ENCODE measurements at regions not wholly inside any gene's neighbourhood (a gene's known extent, or its start where the extent isn't known, plus 50 kb on each side); places are given as distances from the start of the nearest gene placed in this dataset.

DNA sequence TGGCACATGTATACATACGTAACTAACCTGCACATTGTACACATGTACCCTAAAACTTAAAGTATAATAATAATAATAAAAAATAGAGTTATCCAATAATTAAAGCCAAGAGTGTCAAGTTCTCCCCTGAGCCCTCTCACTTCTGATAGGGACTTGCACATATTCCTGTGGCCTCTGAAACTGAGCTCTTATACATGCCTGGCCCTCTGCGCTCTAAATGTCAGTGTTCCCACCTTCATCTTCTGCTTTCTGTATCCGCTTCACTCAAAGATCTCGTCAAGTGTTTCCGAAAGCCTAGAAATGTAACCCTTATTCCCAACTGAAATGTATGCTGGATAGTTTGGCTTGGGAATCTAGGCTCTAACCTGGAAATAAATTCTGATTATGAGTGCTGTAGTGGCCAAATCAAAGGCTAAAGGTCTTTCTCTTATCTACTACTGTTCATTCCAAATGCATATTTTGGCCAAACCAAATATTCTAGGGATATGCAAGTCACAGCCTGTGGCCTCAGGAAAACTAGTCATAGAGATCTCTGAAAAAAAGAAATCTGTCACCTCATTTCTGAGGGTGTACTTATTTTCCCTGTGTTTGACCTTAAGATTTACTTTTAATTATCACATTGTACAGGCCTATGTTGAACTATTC lies 99.5 kb upstream of the LYPLAL1 start:
- no peaks in the 10 kb centered on the region for H3K36me3 ChIP-seq (replicated peaks in 1 of 2; ENCODE audit: control insufficient read depth in 1 of 2, insufficient read depth in 2 of 2, low read length in 2 of 2)
- no peak overlapping the region for H3K27ac ChIP-seq (ENCODE audit: extremely low read length, insufficient read depth, low read length)
- ChIA-PET CTCF (ENCODE audit: low intra/inter-chr PET ratio, low total read pairs) (no interaction called here), POLR2A (no interaction called here)
- no peak for TF ChIP-seq ZNF747 (CRISPR knock-in tag; IDR thresholded peaks at IDR 0.05; ENCODE audit: borderline replicate concordance)
- TF ChIP-seq MYC (CRISPR knock-in tag; IDR thresholded peaks at IDR 0.05; ENCODE audit: borderline replicate concordance), result no peak
- TF ChIP-seq, protein P1, sequence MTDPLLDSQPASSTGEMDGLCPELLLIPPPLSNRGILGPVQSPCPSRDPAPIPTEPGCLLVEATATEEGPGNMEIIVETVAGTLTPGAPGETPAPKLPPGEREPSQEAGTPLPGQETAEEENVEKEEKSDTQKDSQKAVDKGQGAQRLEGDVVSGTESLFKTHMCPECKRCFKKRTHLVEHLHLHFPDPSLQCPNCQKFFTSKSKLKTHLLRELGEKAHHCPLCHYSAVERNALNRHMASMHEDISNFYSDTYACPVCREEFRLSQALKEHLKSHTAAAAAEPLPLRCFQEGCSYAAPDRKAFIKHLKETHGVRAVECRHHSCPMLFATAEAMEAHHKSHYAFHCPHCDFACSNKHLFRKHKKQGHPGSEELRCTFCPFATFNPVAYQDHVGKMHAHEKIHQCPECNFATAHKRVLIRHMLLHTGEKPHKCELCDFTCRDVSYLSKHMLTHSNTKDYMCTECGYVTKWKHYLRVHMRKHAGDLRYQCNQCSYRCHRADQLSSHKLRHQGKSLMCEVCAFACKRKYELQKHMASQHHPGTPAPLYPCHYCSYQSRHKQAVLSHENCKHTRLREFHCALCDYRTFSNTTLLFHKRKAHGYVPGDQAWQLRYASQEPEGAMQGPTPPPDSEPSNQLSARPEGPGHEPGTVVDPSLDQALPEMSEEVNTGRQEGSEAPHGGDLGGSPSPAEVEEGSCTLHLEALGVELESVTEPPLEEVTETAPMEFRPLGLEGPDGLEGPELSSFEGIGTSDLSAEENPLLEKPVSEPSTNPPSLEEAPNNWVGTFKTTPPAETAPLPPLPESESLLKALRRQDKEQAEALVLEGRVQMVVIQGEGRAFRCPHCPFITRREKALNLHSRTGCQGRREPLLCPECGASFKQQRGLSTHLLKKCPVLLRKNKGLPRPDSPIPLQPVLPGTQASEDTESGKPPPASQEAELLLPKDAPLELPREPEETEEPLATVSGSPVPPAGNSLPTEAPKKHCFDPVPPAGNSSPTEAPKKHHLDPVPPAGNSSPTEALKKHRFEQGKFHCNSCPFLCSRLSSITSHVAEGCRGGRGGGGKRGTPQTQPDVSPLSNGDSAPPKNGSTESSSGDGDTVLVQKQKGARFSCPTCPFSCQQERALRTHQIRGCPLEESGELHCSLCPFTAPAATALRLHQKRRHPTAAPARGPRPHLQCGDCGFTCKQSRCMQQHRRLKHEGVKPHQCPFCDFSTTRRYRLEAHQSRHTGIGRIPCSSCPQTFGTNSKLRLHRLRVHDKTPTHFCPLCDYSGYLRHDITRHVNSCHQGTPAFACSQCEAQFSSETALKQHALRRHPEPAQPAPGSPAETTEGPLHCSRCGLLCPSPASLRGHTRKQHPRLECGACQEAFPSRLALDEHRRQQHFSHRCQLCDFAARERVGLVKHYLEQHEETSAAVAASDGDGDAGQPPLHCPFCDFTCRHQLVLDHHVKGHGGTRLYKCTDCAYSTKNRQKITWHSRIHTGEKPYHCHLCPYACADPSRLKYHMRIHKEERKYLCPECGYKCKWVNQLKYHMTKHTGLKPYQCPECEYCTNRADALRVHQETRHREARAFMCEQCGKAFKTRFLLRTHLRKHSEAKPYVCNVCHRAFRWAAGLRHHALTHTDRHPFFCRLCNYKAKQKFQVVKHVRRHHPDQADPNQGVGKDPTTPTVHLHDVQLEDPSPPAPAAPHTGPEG (CRISPR knock-in tag; IDR thresholded peaks at IDR 0.05), result no peak
- no peak for TF ChIP-seq THYN1 (CRISPR knock-in tag; IDR thresholded peaks at IDR 0.05; ENCODE audit: borderline replicate concordance, low read depth)
- TF ChIP-seq HOXA3 (CRISPR knock-in tag; IDR thresholded peaks at IDR 0.05), result no peak
- TF ChIP-seq SKI (IDR thresholded peaks at IDR 0.05; ENCODE audit: partially characterized antibody), result no peak
- TF ChIP-seq CREM (IDR thresholded peaks at IDR 0.05), result no peak
- no peak for TF ChIP-seq CREM (CRISPR knock-in tag; IDR thresholded peaks at IDR 0.05)
- no peak for TF ChIP-seq EEA1 (CRISPR knock-in tag; IDR thresholded peaks at IDR 0.05; ENCODE audit: borderline replicate concordance)
- TF ChIP-seq, protein P2, sequence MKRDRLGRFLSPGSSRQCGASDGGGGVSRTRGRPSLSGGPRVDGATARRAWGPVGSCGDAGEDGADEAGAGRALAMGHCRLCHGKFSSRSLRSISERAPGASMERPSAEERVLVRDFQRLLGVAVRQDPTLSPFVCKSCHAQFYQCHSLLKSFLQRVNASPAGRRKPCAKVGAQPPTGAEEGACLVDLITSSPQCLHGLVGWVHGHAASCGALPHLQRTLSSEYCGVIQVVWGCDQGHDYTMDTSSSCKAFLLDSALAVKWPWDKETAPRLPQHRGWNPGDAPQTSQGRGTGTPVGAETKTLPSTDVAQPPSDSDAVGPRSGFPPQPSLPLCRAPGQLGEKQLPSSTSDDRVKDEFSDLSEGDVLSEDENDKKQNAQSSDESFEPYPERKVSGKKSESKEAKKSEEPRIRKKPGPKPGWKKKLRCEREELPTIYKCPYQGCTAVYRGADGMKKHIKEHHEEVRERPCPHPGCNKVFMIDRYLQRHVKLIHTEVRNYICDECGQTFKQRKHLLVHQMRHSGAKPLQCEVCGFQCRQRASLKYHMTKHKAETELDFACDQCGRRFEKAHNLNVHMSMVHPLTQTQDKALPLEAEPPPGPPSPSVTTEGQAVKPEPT (CRISPR knock-in tag; IDR thresholded peaks at IDR 0.05; ENCODE audit: low read depth), result no peak
- TF ChIP-seq ZNF296 (CRISPR knock-in tag; conservative IDR thresholded peaks at IDR 0.05), result no peak
- no peak for TF ChIP-seq ZSCAN25 (CRISPR knock-in tag; IDR thresholded peaks at IDR 0.05)
- no peak for TF ChIP-seq MIER3 (CRISPR knock-in tag; IDR thresholded peaks at IDR 0.05; ENCODE audit: borderline replicate concordance)
- TF ChIP-seq KDM6A (CRISPR knock-in tag; IDR thresholded peaks at IDR 0.05; ENCODE audit: low read depth), result no peak
- TF ChIP-seq DPF2 (CRISPR knock-in tag; IDR thresholded peaks at IDR 0.05; ENCODE audit: borderline replicate concordance, low read depth), result no peak
- TF ChIP-seq ZNF75D (CRISPR knock-in tag; IDR thresholded peaks at IDR 0.05; ENCODE audit: borderline replicate concordance), result no peak
- TF ChIP-seq ZNF788 (CRISPR knock-in tag; IDR thresholded peaks at IDR 0.05; ENCODE audit: borderline replicate concordance), result no peak
- TF ChIP-seq ERF (CRISPR knock-in tag; IDR thresholded peaks at IDR 0.05), result no peak
- no peak for TF ChIP-seq REXO4 (CRISPR knock-in tag; IDR thresholded peaks at IDR 0.05; ENCODE audit: borderline replicate concordance)
- H3K4me2 ChIP-seq (ENCODE audit: low read depth, low read length), result no peak overlapping the region
- no TSS peak for BruUV-seq (replicated peaks)
- no peak overlapping the region for H3K4me3 ChIP-seq (replicated peaks in 1 of 3; ENCODE audit: insufficient read depth in 1 of 3, low read depth in 2 of 3, low read length in 3 of 3)
- ATAC-seq (no peak), DNase-seq (ENCODE audit: low spot score) (no peak), FAIRE-seq (no peak)
- H3K27me3 ChIP-seq (ENCODE audit: control insufficient read depth in 1 of 2, insufficient read depth in 2 of 2, low read length in 2 of 2), result no peaks in the 10 kb centered on the region
- H3K4me1 ChIP-seq (ENCODE audit: insufficient read depth, low read length), result no peaks in the 10 kb centered on the region
- H3K9me3 ChIP-seq (ENCODE audit: low read length), result no peaks in the 10 kb centered on the region
- in situ Hi-C loops (cut with HindIII; ENCODE audit: extremely low pct_ligation_motif_present, low pct_unique_long_range_greater_than_20kb), result no loop called here
- no peaks in the 10 kb centered on the region for H4K20me1 ChIP-seq (ENCODE audit: insufficient read depth, low read length)
- 43% methylated on average over 5 of the region's 5 CpGs for WGBS (ENCODE audit: low lambda C conversion rate)
- H3K79me2 ChIP-seq (ENCODE audit: insufficient read depth, low read length), result no peaks in the 10 kb centered on the region
- H3K9ac ChIP-seq (ENCODE audit: insufficient read depth, low read depth, low read length), result no peak overlapping the region
- H2AFZ ChIP-seq (ENCODE audit: low read length), result no peak overlapping the region
- intact Hi-C loops (cut with micrococcal nuclease; ENCODE audit: unreplicated experiment), result no loop called here

All from HepG2 (cell line).